Activated CD8-positive, alpha-beta memory T cell treated with anti-CD3 and anti-CD28 coated beads, Interleukin-2, amount 50 U/mL, for 24 hours (primary cell): ENCODE measurements at regions not wholly inside any gene's neighbourhood (a gene's known extent, or its start where the extent isn't known, plus 50 kb on each side); places are given as distances from the start of the nearest gene placed in this dataset.

ENCODE experiments used
- DNase-seq: peaks from one replicate; pipeline ENCODE4 v3.0.0-alpha.2; 2020; ENCODE audit errors: extremely low read depth

DNA sequence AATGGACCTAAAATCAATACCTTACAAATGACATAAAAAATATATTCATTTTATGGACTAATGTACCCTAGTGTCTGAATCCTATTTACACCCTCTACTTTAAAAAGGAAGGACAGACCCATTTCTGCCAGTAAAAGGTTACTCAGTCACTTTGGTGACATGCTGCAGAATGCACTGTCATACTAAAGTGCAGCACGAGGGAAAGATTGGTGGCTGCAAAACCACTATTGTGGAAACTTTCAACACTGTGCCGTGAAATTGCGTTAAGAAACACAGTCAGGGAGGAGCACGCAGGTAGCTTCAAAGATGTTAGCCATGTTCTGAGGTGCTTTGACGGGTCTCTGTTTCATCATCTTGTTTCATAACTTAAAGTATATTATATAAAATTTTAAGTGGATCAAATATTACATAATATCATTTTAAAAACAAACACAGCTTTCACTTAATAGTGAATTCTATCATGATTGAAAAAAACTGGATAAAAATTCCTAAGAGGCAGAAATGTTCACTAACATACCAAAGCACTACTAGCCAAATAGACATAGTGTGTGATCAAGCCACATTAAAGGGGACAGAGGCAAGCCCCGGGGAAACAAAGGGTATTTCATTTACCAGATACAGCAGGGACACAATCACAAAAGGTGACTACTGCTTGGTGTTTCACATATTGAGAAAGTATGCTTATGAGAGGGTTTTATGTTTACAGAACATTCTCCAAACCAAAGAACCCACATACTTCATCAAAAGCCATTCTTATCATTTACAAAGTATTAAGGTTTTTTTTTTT is 330.8 kb upstream of the SOX5 start:
- DNase-seq = no peak

DNA sequence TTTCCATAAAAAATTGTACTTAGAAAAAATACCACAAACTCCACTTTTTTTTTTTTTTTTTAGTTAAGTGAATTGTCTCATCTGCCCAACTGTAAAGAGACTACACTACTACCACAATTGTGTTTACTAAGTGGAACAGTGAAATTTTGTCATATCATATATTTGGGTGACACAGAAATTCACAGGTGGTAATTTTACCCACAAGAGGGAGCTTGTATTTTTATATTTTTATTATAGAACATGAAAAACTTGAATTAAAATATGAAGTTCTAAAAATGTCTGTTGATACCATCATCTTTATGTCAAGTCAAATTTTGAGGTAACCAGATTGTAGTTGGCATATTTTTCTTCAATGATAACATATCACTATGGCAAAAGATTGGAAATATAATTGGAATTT is 329.4 kb upstream of the SOX5 start:
- DNase-seq = no peak

DNA sequence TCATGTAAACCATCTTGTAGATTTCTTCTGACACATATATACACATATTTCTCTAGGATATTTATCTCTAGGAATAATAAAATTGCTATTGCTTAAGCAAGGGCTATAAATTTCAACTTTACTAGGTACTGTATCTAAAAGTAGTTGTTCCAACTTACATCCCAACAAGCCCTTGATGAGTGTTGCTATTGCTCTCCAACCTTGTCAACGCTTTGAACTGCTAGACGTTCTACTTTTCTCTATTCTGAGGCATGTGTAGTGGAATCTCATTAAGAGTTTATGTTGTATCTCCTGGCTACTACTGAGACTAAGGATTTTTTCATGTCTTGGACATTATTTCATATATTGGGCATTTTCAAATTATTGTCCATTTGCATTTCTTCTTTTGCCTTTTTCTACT is 321.5 kb upstream of the SOX5 start:
- DNase-seq = no peak

DNA sequence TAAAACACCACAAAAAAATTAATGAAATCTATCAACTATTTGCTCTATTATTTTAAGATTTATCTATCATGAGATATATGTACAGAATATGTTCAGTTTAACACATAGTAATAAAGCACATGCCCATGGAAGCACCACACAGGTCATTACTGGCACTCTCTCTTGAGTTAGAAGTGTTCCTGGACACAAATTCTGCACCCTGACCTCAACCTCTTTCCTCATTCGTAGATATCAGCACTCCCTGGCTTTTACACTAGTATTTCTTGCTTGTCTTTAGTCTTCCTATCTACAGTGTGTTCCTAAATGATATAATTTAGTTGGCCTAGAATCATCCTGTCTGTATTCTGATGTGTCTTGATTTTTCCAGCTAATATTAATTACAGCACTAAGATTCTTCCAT is 321.0 kb upstream of the SOX5 start:
- no peak for DNase-seq

DNA sequence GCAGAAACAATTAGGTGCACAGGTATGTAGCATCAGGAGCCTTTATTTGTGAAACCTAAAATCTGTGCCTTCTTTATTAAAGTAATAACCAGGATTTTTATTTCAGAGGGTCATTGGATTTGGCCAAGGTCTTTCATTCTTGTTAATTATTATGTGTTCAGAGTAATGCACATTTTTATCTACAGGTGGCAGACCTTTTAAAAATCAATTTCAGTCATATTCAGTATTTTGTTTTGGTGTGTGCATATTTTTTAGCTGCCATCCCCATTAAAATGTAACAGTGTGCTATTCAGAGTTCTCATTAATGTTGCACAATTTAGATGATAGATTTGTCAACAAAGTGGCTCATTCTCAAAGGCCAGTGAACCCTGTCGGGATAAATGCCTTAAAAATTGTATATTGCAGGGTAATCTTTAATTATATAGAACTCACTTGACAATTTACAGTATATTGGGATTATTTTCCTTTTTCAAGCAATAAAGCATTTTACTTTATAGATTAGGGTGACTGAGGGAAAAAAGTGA is 319.3 kb upstream of the SOX5 start:
- DNase-seq = no peak

DNA sequence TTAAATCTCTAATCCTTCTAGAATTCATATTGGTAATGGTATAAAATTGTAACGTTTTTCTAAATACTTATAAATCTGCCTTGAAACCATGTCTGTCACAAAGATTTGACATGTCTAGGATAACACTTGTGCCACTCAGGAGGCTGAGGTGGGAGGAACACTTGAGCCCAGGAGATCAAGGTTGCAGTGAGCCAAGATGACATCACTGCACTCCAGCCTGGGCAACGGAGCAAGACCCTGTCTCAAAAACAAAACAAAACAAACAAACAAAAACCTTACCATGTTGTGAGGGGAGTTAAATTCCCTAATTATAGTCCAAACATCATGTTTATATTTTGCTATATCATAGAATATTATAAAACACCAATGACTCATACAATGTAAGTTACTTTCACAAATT is 317.5 kb upstream of the SOX5 start:
- DNase-seq = no peak

DNA sequence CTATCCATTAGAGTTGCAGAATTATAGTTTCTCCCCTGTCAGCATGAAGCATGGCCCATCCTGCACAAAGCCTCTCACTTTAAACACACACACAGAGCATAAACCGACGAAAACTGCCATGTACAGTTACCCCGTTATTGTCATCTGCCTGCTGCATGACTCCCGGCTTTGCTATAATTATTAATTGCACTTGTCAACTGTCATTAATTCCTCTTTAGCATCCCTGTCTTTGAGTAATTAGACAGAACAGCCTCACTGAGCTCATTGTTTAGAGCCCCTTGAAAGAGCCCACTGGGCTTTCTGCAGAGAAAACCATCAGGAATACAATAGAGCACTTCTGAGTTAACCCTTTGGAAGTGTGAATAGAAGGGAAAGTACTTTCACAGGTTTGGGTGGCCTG is 307.2 kb upstream of the SOX5 start:
- DNase-seq = no peak

DNA sequence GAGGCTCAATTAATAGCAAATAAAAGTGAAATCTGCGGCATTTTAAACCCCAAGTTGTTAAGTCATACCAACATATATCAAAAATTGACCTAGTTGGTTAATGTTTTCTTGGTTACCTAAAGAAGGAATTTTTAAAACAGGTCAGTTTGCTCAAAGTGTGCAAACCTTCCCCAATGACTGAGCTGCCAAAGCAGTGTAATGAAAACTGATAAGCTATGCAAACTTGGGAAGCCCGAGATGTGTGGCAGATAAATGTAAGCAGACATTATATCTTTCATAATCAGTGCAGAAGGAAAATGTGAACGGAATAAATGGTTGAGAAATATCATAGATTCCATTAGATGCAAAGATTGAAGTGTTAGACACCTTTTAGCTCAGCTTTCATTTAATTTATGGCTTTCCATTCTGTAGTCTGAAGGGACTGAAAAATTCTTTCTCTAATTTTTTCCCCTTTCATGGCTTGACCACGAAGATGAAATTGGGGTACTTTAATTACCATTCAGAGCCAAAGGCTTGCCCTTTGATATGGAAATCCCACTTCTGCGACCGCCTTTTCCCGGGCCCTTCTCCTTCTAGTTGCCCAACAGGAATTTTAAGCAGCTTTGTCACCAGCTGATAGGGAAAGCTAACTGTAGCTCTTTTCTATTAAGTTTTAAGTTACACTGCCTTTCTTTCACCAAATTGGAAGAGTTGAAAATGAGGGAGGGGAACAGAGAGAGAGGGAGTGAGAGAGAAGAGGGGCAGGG is 306.6 kb upstream of the SOX5 start:
- DNase-seq = no peak

DNA sequence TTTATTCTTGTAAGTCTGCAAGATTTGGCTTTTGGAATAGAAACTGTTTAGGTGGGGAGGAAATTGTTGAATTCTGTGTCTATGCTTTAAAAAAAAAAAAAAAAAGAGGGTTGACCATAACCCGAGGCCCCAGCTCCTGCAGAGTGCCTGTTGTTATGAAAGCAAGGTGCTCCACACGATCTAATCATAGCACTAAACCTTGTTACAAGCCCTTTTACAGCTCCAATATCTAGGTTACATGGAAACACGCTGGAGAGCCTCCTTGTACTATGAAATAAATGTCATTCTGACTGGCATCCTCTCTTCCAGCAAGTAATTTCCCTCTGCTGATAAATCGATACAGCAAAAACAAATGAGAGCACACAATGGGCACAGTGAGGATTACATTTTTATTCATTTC is 303.1 kb upstream of the SOX5 start:
- DNase-seq = no peak

DNA sequence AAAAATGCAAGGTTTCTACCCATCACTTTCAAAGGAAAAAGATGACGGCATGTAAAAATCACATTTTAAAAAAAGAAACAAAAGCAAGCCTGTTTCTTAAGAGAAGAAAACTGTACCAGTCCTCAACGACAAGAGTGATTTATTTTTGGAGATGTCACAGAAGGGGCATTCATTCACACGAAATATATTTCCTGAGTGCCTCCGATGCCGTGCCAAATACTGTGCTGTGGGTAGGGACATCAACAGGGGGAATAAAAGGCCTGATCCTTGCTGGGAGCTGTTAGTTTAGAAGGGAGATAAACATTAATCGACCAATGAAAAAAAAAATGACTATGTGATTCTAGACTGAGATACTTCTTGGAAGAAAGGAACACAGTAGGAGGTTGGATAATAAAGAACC is 297.5 kb upstream of the SOX5 start:
- DNase-seq = no peak

DNA sequence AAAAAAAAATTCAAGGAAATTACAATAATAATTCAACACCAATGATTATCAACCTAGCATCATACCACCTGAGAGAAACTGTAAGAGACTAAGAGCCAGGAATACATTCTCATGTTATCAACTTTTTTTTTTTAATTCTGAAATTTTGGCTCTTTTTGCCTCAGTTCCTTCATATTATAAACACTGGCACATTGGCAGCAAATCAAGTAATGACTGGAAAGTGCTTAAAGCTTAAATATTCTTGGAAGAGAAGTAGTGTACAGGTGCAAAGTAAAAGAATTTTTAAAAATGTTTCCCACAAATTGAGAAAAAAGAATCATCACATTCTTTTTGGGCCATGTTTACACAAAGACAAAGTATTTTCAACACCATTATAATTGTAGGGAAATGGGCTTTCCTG is 296.9 kb upstream of the SOX5 start:
- DNase-seq = no peak

DNA sequence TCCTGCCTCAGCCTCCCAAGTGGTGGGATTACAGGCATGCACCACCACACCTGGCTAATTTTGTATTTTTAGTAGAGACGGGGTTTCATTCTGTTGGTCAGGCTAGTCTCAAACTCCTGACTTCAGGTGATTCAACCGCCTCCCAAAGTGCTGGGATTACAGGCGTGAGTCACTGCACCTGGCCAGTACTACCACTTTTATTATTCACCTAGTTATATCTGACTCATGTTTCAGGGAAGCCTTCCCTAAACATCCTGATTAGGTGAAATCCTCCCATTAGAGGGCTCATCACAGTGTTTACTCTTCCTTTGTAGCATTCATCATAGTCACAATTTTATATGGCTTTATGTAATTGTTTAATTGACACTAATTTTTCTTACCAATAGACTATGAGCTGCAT is 295.3 kb upstream of the SOX5 start:
- DNase-seq = no peak

DNA sequence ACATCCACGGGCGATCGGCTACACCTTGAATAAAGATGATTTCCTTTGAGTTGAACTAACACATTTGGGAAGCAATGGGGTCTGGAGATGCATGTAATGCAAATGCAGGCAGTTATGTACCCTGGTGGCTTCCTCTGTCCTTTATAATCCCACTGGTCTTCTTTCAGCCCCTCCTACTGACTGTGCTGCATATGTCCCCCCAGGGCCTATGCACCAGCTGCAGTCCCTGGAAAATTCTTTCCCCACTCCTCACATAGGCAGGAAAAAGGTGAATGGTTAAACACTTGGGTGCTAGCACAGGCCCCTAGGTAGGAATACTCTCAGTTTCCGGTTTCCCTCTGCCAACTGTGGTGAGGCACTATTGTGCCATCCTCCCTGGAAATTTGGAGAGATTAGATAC is 294.8 kb upstream of the SOX5 start:
- no peak for DNase-seq

DNA sequence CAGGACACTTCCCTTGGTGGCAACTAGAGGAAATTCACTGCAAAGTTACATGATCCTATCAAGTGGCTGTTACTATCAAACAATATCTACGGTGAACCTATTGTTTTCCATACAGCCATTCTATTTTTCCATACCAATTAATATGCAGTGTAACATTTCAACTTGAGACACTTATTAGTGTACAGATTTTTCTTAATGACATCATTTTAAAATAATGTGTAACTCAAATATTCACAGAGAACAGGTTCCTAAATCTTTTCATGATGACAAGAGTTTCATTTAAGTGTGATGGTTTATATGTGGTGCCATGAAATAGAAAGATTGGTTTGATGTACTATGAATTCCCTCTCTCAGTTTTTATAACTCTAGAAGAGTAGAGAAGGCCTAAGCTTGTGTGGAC is 291.2 kb upstream of the SOX5 start:
- no peak for DNase-seq

DNA sequence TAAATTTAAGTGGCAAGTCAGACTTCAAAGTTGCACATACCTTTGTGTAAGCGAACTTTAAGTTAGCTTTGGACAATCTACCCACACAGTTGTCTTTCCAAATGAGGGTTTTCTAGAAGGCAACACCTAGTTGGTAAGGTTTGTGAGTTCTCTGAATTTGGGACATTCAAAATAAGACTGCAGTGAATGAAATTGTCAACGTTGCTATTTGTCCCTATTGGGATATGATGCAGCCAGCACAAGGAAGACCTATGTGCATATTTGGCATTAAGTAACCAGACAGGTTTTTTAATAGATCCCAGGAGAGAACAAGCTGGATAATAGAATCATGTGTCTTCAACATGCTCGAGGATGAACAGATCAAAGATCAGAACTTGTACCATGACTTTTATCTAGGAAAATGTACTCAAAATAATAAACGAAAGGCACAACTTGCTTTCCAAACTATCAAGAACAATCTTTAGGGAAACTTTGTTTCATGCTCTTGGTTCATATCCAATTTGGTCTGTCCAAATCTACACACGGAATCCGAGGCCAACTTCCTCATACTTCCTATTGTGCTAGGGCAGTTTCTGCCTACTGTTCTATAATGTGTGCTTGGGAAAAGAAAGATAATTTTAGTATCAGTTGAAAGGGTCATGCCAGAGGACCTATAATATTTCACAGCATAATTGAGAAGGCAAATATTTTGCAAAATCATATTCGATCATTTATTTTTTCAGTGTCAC is 284.2 kb upstream of the SOX5 start:
- no peak for DNase-seq

DNA sequence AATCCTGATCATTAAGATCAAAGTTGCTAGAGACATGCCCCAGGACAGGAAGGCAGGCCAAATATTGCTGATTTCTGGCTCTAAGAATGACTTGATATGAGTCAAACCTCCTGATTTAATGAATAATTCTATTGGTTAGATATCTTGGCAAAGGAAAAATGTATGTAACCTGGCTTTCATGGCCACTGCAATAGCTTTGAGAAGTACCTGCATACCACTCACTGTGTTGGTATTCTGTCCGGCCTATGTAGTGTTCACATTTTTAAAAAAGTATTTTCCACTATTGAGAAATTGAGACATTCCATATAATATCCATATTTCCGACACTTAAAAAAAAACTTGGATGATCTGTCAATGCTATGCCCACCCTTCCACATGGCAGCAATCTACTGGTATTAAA is 283.1 kb upstream of the SOX5 start:
- DNase-seq = no peak

DNA sequence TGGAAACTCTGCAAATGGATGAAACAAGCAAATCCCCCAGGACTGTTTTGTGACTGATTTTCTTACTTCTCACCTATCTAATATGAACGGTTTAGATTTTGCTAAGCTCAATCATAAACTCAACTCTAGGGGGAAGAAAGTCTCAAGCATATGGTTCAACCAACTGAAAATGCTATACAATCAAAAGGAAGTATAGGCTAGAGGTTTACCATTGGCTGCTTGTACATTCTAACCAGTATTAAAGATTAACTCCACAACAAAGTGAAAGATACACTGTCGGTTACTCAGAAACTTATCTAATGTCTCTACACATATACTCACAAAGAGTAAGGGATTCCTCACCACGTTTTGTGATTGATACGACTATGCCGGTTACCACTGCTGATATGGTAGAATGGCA is 281.8 kb upstream of the SOX5 start:
- DNase-seq = no peak

DNA sequence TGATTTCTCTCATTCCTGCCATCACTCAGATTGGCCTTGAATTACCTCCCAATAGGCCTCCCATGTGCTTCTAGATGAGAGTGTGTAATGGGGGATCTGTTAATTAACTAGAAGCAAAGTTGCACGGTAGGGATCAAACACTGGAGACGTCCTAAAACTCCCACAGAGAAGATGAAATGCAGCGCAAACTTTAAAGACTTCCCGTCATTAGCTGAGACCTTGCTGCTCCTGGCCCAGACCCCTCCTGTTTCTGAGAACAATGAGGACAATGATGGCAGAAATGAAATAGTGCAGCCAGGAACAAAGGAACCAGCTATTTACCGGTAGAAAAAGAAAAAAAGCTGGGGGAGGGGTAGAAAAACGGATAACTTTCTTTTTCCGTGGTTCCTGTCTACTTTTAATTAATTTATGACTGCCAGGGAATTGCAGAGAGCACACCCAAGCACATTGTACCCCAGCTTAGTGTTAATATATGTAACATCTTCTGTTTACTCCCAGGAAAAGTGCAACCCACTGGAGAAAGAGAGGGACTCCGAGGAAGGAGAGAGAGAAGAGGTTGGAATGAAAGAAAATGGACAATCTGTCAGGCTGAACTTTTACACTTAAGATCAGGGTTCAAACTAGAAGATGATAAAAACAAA is 280.7 kb upstream of the SOX5 start:
- DNase-seq = no peak

DNA sequence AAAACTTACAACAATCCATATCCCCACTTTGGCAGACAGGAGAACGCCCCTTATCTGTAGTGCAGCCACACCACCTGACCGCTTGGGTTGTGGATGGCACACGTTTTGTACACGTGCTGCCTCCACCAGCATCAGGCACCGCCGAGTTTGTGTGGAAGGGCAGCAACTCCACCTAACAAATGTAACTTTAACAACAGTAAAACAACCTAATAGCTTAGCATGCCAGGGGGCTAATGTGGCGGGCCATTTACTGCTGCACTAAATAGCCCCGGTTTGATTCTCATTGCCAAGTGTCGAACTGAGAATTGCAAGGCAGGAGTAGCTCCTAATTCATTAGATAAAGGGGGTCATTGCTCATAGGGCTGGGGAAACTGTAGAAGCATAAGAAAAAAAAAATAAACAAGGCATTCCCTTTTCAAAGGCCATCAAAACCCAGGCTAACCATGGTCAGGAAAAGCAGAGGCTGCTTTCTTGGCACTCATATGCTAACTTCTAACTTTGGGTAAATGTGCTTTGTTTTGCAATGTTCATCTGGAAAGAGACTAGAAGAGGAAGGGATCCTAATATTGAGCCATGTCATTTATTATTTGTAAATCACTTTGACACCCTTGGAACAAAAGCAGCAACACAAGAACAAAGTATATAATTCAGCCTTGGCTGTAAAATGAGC is 279.7 kb upstream of the SOX5 start:
- no peak for DNase-seq

DNA sequence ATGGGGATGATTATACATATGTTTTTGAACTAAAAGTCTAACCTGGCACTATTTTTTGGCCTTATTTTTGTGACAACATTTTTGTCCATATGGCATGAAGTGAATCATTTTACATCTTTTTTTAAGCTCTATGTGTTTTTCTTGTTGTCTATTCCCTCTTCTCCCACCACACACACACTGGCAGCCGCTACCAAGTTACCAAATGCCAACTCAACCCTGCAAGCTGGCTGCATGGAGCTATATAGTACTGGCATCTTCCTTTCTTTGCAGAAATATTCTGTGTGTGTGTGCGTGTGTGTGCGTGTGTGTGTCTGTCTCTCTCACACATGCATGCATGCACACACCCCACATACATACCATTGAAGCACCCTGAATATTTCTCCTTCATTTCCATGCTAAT is 278.9 kb upstream of the SOX5 start:
- DNase-seq = no peak

DNA sequence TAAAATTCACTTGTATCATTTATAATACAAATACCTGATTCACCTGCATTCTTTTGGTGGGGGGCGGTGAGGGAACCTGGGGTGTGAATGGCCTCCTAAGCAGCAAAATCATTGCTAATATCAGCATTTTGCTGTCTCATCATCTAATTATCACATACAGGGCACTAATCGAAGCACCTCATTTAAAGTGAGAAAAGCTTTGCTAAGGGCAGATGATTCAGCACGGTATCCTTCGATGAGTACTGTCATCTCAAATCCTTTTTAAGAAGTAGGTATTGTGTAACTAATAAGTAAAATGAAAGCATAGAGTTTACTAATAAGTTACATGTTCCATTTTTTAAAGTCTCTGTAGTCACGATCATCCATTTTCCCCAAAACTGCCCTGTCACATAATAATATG is 278.1 kb upstream of the SOX5 start:
- no peak for DNase-seq
